Pulmonary artery endothelial cell (primary cell): ENCODE measurements at regions not wholly inside any gene's neighbourhood (a gene's known extent, or its start where the extent isn't known, plus 50 kb on each side); places are given as distances from the start of the nearest gene placed in this dataset.

Experiments
- DNase-seq: peaks from one replicate; pipeline ENCODE4 v3.0.0-alpha.2; 2011; ENCODE audit warnings: low read depth, low spot score

DNA sequence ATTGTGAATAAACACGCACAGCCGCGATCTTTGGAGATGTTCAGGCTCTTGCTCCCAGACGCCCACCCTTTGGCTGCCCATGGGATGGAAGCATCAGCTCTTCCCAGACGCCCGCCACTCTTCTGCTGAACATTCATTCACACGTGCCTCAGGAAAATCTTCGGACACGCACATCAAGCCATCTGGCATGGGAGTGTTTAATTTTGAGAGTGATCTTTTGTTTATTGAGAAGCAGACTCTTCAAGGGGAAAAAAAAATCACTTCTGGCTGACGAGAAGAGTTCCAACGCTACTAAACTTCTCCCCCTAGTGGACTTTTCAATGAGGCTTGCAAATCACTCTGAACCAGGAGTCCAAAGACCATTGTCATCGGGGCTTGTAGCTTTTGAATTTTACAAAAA is 62.0 kb upstream of the NUDT7 start:
- peak; percentile 53 for DNase-seq

DNA sequence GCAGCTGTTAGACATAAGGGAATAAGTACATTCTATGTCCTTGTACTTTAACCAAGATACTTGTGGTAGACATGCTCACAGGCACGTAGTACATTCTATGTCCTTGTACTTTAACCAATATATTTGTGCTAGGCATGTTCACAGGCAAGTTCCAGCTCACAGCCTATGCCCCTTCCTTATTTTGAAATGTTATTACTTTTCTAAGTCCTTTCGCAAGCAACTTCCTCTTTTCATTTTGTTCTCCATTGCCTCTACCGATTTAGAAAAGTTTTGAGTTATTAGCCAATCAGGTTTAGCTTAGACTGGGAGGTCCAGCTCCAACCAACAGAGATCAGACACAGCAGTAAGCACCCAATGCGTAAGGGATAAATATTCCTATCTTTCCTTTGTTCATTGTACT is 60.1 kb upstream of the NUDT7 start:
- DNase-seq, result no peak

DNA sequence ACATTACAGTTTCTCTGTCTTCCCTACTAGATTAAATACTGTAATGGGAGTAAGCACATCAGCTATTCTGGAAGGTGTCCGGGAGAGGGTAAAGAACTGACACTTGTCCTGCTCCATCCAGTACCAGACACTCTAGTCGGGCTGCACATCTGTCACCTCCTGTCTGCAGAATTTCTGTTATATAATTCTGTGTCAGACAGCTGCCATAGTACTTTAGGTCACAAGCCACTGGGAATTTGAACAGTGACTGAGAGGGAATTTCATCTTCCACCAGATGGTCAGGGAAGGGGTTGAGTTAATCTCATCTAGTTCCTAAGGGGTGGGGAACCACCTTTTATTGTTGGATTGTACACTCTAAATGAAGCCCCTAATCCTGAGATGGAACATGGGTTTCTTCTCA is 58.6 kb upstream of the NUDT7 start:
- DNase-seq, result no peak

DNA sequence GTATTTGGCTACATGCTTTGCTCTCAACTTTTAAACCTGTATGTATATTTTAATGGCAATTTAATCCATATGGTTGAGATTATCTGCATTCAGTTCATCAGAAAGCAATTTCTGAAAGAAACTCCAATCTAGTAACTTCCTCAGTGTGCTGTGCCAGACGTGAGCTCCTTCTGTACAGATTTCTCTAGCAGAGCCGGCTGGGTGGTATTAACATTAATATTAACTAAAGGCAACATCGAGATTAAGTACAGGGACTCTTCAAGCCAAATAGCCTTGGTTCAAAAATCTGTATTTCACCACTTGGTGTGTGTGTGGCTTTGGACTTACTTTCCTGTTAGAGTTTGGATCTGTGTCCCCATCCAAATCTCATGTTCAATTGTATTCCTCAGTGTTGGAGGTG is 55.5 kb upstream of the NUDT7 start:
- no peak for DNase-seq

DNA sequence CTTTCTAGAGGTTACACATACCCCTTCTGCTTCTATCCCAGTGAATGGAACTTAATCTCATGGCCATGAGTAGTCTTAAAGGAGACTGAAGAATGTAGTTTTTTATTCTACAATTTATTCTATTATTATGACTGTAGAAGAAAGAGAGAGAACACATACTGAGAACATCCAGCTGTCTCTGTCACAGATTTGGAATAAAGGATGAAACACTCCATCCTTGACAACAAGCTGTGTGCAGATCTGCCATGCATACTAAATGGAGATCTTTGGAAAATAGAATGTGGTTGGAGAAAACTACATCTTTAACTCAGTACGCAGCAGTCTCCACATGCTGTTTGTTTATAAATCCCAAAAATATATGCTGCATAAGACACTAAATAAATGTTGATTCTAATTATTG is 54.1 kb upstream of the NUDT7 start:
- DNase-seq, result no peak

DNA sequence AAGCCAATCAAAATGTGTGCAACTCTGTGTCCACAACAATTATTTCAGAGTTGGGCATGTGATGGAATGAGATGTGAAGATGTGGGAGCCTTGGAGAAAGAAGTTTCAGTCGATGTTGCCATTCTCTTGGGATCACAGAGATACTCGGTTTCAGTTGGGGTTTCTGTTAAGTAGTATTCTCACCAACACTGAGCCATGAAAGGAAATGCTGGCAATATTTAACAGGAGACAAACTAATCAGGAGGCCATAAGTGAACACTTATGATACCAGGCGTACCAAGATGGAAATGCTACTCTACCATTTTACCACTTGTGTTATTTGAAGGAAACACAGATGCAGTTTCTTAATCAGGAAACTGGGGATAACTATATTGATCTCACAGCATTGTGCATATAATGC is 53.3 kb upstream of the NUDT7 start:
- no peak for DNase-seq
